Liver (tissue), 8 donors: ENCODE measurements at regions not wholly inside any gene's neighbourhood (a gene's known extent, or its start where the extent isn't known, plus 50 kb on each side); places are given as distances from the start of the nearest gene placed in this dataset.

Experiments
- DNase-seq: peaks from one replicate; pipeline ENCODE4 v3.0.0-alpha.2; 2017; ENCODE audit warnings: low spot score
- H3K27ac ChIP-seq, 2 donors: one replicate each; pipeline ENCODE4 v1.7.0; 2013; ENCODE audit warnings: inconsistent platforms in 2 of 2, low read length in 2 of 2, control low read depth in 1 of 2, low read depth in 1 of 2, mild to moderate bottlenecking in 1 of 2
- H3K27me3 ChIP-seq, 4 donors: one replicate each; pipeline versions ENCODE4 v1.6.1 to v1.7.0; 2013; ENCODE audit warnings: low read length in 3 of 4, inconsistent platforms in 1 of 4, mild to moderate bottlenecking in 1 of 4, moderate library complexity in 1 of 4; ENCODE audit not compliant: control insufficient read depth in 4 of 4, insufficient read depth in 4 of 4
- H3K36me3 ChIP-seq, 4 donors: one replicate each; pipeline versions ENCODE4 v1.6.1 to v1.7.0; 2013; ENCODE audit warnings: low read length in 3 of 4, mild to moderate bottlenecking in 3 of 4, low read depth in 1 of 4, moderate library complexity in 1 of 4; ENCODE audit not compliant: control insufficient read depth in 4 of 4, insufficient read depth in 3 of 4
- H3K4me1 ChIP-seq, 4 donors: one replicate each; pipeline versions ENCODE4 v1.6.1 to v1.7.0; 2013; ENCODE audit warnings: low read length in 3 of 4, mild to moderate bottlenecking in 3 of 4, moderate library complexity in 1 of 4; ENCODE audit not compliant: control insufficient read depth in 4 of 4, insufficient read depth in 4 of 4
- H3K4me3 ChIP-seq, 3 donors: one replicate each; pipeline versions ENCODE4 v1.6.1 to v1.7.0; 2013; ENCODE audit warnings: low read length in 3 of 3, control low read depth in 1 of 3, low read depth in 1 of 3, mild to moderate bottlenecking in 1 of 3
- H3K9ac ChIP-seq, 2 donors: one replicate each; pipeline ENCODE4 v1.7.0; 2013; ENCODE audit warnings: low read length in 2 of 2, mild to moderate bottlenecking in 2 of 2, moderate library complexity in 2 of 2, control low read depth in 1 of 2, low read depth in 1 of 2
- H3K9me3 ChIP-seq, 4 donors: one replicate each; pipeline versions ENCODE4 v1.6.1 to v1.7.0; 2013; ENCODE audit warnings: low read length in 3 of 4; ENCODE audit not compliant: control insufficient read depth in 4 of 4
- EGR1 ChIP-seq, 2 donors: IDR thresholded peaks; 2 replicates each; pipeline ENCODE4 v1.6.1; 2016 to 2018; ENCODE audit warnings: antibody characterized with exemption in 2 of 2, low read depth in 2 of 2
- FOXA1 ChIP-seq: IDR thresholded peaks from 2 replicates; pipeline ENCODE4 v1.6.1; 2016; ENCODE audit warnings: antibody characterized with exemption
- FOXA2 ChIP-seq: IDR thresholded peaks from 2 replicates; pipeline ENCODE4 v1.6.1; 2016; ENCODE audit warnings: antibody characterized with exemption
- GABPA ChIP-seq, 2 donors: IDR thresholded peaks in 1 of 2; conservative IDR thresholded peaks in 1 of 2; 2 replicates each; pipeline ENCODE4 v1.6.1; 2016; ENCODE audit warnings: antibody characterized with exemption in 2 of 2, mild to moderate bottlenecking in 1 of 2, moderate library complexity in 1 of 2
- HNF4A ChIP-seq, 2 donors: conservative IDR thresholded peaks; 2 replicates each; pipeline ENCODE4 v1.6.1; 2016; ENCODE audit warnings: antibody characterized with exemption in 2 of 2, mild to moderate bottlenecking in 2 of 2
- HNF4G ChIP-seq: IDR thresholded peaks from 2 replicates; pipeline ENCODE4 v1.6.1; 2016; ENCODE audit warnings: antibody characterized with exemption
- JUND ChIP-seq, 2 donors: IDR thresholded peaks; 2 replicates each; pipeline ENCODE4 v1.6.1; 2016; ENCODE audit warnings: antibody characterized with exemption in 2 of 2
- NR2F2 ChIP-seq: IDR thresholded peaks from 2 replicates; pipeline ENCODE4 v1.6.1; 2016; ENCODE audit warnings: antibody characterized with exemption
- RAD21 ChIP-seq, 2 donors: IDR thresholded peaks; 2 replicates each; pipeline ENCODE4 v1.6.1; 2016; ENCODE audit warnings: antibody characterized with exemption in 2 of 2, mild to moderate bottlenecking in 2 of 2
- RXRA ChIP-seq, 2 donors: IDR thresholded peaks; 2 replicates each; pipeline ENCODE4 v1.6.1; 2017 to 2018; ENCODE audit warnings: antibody characterized with exemption in 2 of 2, mild to moderate bottlenecking in 1 of 2
- SP1 ChIP-seq: IDR thresholded peaks from 2 replicates; pipeline ENCODE4 v1.6.1; 2018; ENCODE audit warnings: antibody characterized with exemption, mild to moderate bottlenecking
- TAF1 ChIP-seq: conservative IDR thresholded peaks from 2 replicates; pipeline ENCODE4 v1.6.1; 2016; ENCODE audit warnings: antibody characterized with exemption, mild to moderate bottlenecking
- YY1 ChIP-seq: IDR thresholded peaks from 2 replicates; pipeline ENCODE4 v1.6.1; 2016; ENCODE audit warnings: antibody characterized with exemption, mild to moderate bottlenecking
- WGBS: extraction: QIAGEN DNeasy Blood & Tissue Kit; methylation state at CpG from one replicate; pipeline ENCODE4 v1.1.7; 2013; 5-methylcytosine and 5-hydroxymethylcytosine counted together
- TF ChIP-seq, protein P1 (sequence below): fragments of 150-350 bp; IDR thresholded peaks from 2 replicates; pipeline ENCODE4 v1.5.1; 2017; ENCODE audit warnings: improper control_type of control experiment, low read depth, low read length; ENCODE audit not compliant: missing input control
- TF ChIP-seq, protein P2 (sequence below): IDR thresholded peaks from 2 replicates; pipeline ENCODE4 v1.6.1; 2016; ENCODE audit warnings: antibody characterized with exemption
- TF ChIP-seq, protein P3 (sequence below): IDR thresholded peaks from 2 replicates; pipeline ENCODE4 v1.6.1; 2016; ENCODE audit warnings: antibody characterized with exemption, mild to moderate bottlenecking
- TF ChIP-seq, protein P4 (sequence below): IDR thresholded peaks from 2 replicates; pipeline ENCODE4 v1.6.1; 2016; ENCODE audit warnings: antibody characterized with exemption
- TF ChIP-seq, protein P5 (sequence below): IDR thresholded peaks from 2 replicates; pipeline ENCODE4 v1.6.1; 2016; ENCODE audit warnings: antibody characterized with exemption
- donor health status: healthy.
- donor health status: healthy.
- donor health status: healthy.
- donor health status: healthy.
- donor health status: healthy.

DNA sequence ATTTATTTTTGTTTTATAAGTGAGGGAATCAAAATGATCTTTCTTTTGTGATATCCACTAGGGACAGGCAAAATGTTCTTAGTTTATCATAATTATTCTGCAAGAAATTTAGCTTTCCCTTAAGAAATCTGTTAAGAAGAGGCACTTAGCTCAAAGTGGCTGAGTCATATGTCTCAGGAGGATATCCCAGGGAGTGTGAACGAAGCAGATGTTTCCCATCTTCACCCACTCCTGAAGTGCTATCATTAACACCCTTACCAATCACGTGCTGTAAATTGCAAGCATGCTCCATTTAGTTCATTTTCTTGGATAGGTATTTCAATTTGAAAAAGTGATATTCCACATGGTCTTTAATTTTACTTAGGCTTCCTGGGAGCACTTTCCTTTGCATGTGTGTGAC lies 774.3 kb upstream of the TMEFF2 start:
- H3K36me3 ChIP-seq = no peaks in the 10 kb centered on the region
- H3K9ac ChIP-seq = no peak overlapping the region
- WGBS = 41% methylated on average over 2 of the region's 2 CpGs
- no peaks in the 10 kb centered on the region for H3K9me3 ChIP-seq
- TF ChIP-seq TAF1 = no peak
- TF ChIP-seq, protein P1, sequence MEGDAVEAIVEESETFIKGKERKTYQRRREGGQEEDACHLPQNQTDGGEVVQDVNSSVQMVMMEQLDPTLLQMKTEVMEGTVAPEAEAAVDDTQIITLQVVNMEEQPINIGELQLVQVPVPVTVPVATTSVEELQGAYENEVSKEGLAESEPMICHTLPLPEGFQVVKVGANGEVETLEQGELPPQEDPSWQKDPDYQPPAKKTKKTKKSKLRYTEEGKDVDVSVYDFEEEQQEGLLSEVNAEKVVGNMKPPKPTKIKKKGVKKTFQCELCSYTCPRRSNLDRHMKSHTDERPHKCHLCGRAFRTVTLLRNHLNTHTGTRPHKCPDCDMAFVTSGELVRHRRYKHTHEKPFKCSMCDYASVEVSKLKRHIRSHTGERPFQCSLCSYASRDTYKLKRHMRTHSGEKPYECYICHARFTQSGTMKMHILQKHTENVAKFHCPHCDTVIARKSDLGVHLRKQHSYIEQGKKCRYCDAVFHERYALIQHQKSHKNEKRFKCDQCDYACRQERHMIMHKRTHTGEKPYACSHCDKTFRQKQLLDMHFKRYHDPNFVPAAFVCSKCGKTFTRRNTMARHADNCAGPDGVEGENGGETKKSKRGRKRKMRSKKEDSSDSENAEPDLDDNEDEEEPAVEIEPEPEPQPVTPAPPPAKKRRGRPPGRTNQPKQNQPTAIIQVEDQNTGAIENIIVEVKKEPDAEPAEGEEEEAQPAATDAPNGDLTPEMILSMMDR = no peak
- TF ChIP-seq, protein P2, sequence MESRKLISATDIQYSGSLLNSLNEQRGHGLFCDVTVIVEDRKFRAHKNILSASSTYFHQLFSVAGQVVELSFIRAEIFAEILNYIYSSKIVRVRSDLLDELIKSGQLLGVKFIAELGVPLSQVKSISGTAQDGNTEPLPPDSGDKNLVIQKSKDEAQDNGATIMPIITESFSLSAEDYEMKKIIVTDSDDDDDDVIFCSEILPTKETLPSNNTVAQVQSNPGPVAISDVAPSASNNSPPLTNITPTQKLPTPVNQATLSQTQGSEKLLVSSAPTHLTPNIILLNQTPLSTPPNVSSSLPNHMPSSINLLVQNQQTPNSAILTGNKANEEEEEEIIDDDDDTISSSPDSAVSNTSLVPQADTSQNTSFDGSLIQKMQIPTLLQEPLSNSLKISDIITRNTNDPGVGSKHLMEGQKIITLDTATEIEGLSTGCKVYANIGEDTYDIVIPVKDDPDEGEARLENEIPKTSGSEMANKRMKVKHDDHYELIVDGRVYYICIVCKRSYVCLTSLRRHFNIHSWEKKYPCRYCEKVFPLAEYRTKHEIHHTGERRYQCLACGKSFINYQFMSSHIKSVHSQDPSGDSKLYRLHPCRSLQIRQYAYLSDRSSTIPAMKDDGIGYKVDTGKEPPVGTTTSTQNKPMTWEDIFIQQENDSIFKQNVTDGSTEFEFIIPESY = no peak
- no peak for TF ChIP-seq FOXA1
- TF ChIP-seq NR2F2 = no peak
- no peak for TF ChIP-seq RXRA (IDR thresholded peaks at IDR 0.05)
- TF ChIP-seq, protein P3, sequence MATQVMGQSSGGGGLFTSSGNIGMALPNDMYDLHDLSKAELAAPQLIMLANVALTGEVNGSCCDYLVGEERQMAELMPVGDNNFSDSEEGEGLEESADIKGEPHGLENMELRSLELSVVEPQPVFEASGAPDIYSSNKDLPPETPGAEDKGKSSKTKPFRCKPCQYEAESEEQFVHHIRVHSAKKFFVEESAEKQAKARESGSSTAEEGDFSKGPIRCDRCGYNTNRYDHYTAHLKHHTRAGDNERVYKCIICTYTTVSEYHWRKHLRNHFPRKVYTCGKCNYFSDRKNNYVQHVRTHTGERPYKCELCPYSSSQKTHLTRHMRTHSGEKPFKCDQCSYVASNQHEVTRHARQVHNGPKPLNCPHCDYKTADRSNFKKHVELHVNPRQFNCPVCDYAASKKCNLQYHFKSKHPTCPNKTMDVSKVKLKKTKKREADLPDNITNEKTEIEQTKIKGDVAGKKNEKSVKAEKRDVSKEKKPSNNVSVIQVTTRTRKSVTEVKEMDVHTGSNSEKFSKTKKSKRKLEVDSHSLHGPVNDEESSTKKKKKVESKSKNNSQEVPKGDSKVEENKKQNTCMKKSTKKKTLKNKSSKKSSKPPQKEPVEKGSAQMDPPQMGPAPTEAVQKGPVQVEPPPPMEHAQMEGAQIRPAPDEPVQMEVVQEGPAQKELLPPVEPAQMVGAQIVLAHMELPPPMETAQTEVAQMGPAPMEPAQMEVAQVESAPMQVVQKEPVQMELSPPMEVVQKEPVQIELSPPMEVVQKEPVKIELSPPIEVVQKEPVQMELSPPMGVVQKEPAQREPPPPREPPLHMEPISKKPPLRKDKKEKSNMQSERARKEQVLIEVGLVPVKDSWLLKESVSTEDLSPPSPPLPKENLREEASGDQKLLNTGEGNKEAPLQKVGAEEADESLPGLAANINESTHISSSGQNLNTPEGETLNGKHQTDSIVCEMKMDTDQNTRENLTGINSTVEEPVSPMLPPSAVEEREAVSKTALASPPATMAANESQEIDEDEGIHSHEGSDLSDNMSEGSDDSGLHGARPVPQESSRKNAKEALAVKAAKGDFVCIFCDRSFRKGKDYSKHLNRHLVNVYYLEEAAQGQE = no peak
- TF ChIP-seq SP1 = no peak
- TF ChIP-seq, protein P4, sequence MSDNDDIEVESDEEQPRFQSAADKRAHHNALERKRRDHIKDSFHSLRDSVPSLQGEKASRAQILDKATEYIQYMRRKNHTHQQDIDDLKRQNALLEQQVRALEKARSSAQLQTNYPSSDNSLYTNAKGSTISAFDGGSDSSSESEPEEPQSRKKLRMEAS = no peak
- no peak for TF ChIP-seq YY1
- no peak for TF ChIP-seq HNF4G
- TF ChIP-seq JUND (IDR thresholded peaks at IDR 0.05) = no peak
- TF ChIP-seq, protein P5, sequence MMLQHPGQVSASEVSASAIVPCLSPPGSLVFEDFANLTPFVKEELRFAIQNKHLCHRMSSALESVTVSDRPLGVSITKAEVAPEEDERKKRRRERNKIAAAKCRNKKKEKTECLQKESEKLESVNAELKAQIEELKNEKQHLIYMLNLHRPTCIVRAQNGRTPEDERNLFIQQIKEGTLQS = no peak
- TF ChIP-seq GABPA (IDR thresholded peaks at IDR 0.05 in 1 of 2, conservative IDR thresholded peaks at IDR 0.05 in 1 of 2) = no peak
- TF ChIP-seq EGR1 (IDR thresholded peaks at IDR 0.05; ENCODE audit: low read depth in 2 of 2) = no peak
- no peak for TF ChIP-seq HNF4A (conservative IDR thresholded peaks at IDR 0.05)
- TF ChIP-seq FOXA2 = no peak
- no peak for TF ChIP-seq RAD21 (IDR thresholded peaks at IDR 0.05)
- no peaks in the 10 kb centered on the region for H3K27me3 ChIP-seq
- H3K27ac ChIP-seq = no peak overlapping the region
- H3K4me1 ChIP-seq = no peaks in the 10 kb centered on the region
- H3K4me3 ChIP-seq = no peak overlapping the region
- DNase-seq = no peak

DNA sequence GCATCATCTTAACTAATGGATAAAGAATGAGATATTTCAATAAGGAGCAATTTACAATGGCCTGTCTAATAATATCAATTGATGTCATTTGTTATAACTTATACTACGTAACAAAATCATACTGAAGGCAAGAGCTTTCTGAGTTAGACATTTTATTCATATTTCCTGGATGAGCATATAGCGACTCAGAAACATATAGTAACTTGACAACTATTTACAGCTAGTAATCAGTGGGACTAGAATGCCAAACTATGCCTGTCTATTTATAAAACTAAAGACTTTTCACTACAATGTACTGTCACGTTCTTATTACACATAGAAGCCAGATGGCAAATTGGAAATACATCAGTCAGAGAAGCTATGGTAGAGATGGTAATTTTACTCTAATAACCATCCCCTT lies 766.2 kb upstream of the TMEFF2 start:
- no peaks in the 10 kb centered on the region for H3K4me1 ChIP-seq
- no peaks in the 10 kb centered on the region for H3K9me3 ChIP-seq
- 85% methylated on average over 3 of the region's 3 CpGs for WGBS
- H3K36me3 ChIP-seq = no peaks in the 10 kb centered on the region
- no peak overlapping the region for H3K9ac ChIP-seq
- no peaks in the 10 kb centered on the region for H3K27me3 ChIP-seq
- no peak overlapping the region for H3K27ac ChIP-seq
- no peak for DNase-seq
- H3K4me3 ChIP-seq = no peak overlapping the region
- TF ChIP-seq NR2F2 = no peak
- TF ChIP-seq RXRA (IDR thresholded peaks at IDR 0.05) = no peak
- TF ChIP-seq EGR1 (IDR thresholded peaks at IDR 0.05; ENCODE audit: low read depth in 2 of 2) = no peak
- TF ChIP-seq HNF4G = no peak
- no peak for TF ChIP-seq GABPA (IDR thresholded peaks at IDR 0.05 in 1 of 2, conservative IDR thresholded peaks at IDR 0.05 in 1 of 2)
- no peak for TF ChIP-seq FOXA1
- no peak for TF ChIP-seq RAD21 (IDR thresholded peaks at IDR 0.05)
- TF ChIP-seq, protein P1 = no peak
- no peak for TF ChIP-seq HNF4A (conservative IDR thresholded peaks at IDR 0.05)
- no peak for TF ChIP-seq JUND (IDR thresholded peaks at IDR 0.05)
- TF ChIP-seq, protein P3 = no peak
- TF ChIP-seq, protein P5 = no peak
